Kidney (tissue), 13 donors: ENCODE measurements at regions not wholly inside any gene's neighbourhood (a gene's known extent, or its start where the extent isn't known, plus 50 kb on each side); places are given as distances from the start of the nearest gene placed in this dataset.

ENCODE experiments used
- DNase-seq, 5 donors: peaks; one replicate each; pipeline ENCODE4 v3.0.0-alpha.2; 2013 to 2020
- FAIRE-seq: peaks from 2 replicates; lab custom pipeline; 2012; peaks lifted over from hg19 to GRCh38; lab: Jason Lieb, UNC
- H3K27ac ChIP-seq, 2 donors: one replicate each; pipeline ENCODE4 v1.7.0; 2013; ENCODE audit warnings: low read depth in 2 of 2, low read length in 2 of 2, inconsistent platforms in 1 of 2
- H3K27me3 ChIP-seq: one replicate; pipeline ENCODE4 v1.7.1; 2013; ENCODE audit warnings: low read length, inconsistent platforms; ENCODE audit not compliant: control insufficient read depth, insufficient read depth
- H3K36me3 ChIP-seq, 3 donors: one replicate each; pipeline versions ENCODE4 v1.7.0 to v1.7.1; 2013; ENCODE audit warnings: low read length in 3 of 3, control low read depth in 1 of 3, inconsistent platforms in 1 of 3; ENCODE audit not compliant: insufficient read depth in 3 of 3, control insufficient read depth in 2 of 3
- H3K4me1 ChIP-seq, 3 donors: one replicate each; pipeline versions ENCODE4 v1.7.0 to v1.7.1; 2013; ENCODE audit warnings: low read length in 3 of 3, inconsistent platforms in 1 of 3, low read depth in 1 of 3; ENCODE audit not compliant: control insufficient read depth in 2 of 3, insufficient read depth in 2 of 3
- H3K4me3 ChIP-seq, 3 donors: one replicate each; pipeline versions ENCODE4 v1.7.0 to v1.8.1; 2013; ENCODE audit warnings: low read length in 3 of 3, control low read depth in 1 of 3, inconsistent platforms in 1 of 3
- H3K9ac ChIP-seq, 3 donors: one replicate each; pipeline versions ENCODE4 v1.7.0 to v1.7.1; 2013; ENCODE audit warnings: low read length in 3 of 3, control low read depth in 1 of 3, inconsistent platforms in 1 of 3
- H3K9me3 ChIP-seq, 3 donors: one replicate each; pipeline versions ENCODE4 v1.7.0 to v1.7.1; 2013; ENCODE audit warnings: low read length in 3 of 3, control low read depth in 1 of 3, inconsistent platforms in 1 of 3; ENCODE audit not compliant: control insufficient read depth in 2 of 3, insufficient read depth in 1 of 3
- intact Hi-C: fragments of 100-400 bp; cut with DNase I; formaldehyde crosslinking; loops from one replicate; pipeline ENCODE4 v1.11.1; 2022
- TF ChIP-seq, protein P1 (sequence below): IDR thresholded peaks from 3 replicates; pipeline ENCODE4 v1.5.1; 2012; ENCODE audit warnings: mild to moderate bottlenecking, moderate library complexity, borderline replicate concordance; ENCODE audit not compliant: insufficient read depth; ENCODE audit errors: extremely low read depth
- donor health status: control.
- donor health status: control.
- donor health status: control.
- donor health status: control.
- donor health status: control.
- donor health status: DM: yes; HTN: yes; CAD: no.
- donor health status: Normal renal cell carcinoma (clear cell type).

DNA sequence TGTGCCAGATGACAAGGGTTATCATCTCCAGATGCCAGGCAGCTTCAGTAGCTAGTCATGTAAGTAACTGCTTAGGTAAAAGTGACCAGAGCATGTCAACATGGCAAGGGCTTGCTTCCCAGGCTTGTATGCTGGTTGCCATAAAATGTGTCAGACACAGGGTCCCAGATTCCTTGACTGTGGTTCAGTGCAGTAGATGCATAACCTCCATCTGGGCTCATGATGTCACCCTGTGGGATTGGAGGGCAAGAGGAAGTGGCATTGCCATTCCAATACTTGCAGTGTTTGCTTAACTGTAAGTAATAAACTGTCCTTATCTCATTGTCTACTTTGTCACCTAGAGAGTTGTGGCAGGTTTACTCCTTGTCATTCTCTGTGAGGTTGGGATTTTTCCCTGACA is 226.8 kb downstream of the PCDH17 start:
- FAIRE-seq (no peak), DNase-seq (no peak)
- H3K4me1 ChIP-seq: no peaks in the 10 kb centered on the region
- H3K27ac ChIP-seq: no peak overlapping the region
- H3K36me3 ChIP-seq: no peaks in the 10 kb centered on the region
- no peaks in the 10 kb centered on the region for H3K9me3 ChIP-seq
- no peak overlapping the region for H3K9ac ChIP-seq
- TF ChIP-seq, protein P1, sequence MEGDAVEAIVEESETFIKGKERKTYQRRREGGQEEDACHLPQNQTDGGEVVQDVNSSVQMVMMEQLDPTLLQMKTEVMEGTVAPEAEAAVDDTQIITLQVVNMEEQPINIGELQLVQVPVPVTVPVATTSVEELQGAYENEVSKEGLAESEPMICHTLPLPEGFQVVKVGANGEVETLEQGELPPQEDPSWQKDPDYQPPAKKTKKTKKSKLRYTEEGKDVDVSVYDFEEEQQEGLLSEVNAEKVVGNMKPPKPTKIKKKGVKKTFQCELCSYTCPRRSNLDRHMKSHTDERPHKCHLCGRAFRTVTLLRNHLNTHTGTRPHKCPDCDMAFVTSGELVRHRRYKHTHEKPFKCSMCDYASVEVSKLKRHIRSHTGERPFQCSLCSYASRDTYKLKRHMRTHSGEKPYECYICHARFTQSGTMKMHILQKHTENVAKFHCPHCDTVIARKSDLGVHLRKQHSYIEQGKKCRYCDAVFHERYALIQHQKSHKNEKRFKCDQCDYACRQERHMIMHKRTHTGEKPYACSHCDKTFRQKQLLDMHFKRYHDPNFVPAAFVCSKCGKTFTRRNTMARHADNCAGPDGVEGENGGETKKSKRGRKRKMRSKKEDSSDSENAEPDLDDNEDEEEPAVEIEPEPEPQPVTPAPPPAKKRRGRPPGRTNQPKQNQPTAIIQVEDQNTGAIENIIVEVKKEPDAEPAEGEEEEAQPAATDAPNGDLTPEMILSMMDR: no peak
- intact Hi-C loops: no loop called here
- no peaks in the 10 kb centered on the region for H3K27me3 ChIP-seq
- no peak overlapping the region for H3K4me3 ChIP-seq

DNA sequence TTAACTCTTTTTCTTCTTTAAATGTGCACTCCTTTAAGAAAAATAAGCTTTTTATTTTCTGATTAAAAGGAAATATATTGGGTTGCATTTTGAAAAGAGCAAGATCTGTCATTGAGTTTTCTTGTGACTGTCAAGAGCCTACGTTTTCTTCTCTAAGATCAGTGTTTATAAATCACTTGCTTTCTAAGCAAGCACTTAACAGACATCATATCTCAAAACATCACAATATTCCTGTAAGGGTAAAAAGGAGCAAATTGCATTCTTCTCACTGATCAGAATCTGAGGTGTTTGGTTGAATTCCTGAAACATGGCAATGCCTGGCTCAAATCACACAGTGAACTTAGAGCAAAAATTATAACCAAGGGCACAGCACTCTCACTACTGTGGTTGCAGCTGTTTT is 231.3 kb downstream of the PCDH17 start:
- Histone ChIP-seq H3K4me3 (no peak overlapping the region), H3K9me3 (peaks cover 0 to 5% (median 0%) of the 10 kb centered on the region in 3 donors), H3K27ac (no peak overlapping the region), H3K27me3 (no peaks in the 10 kb centered on the region), H3K4me1 (no peaks in the 10 kb centered on the region), H3K9ac (no peak overlapping the region), H3K36me3 (no peaks in the 10 kb centered on the region)
- no peak for FAIRE-seq
- intact Hi-C loops: no loop called here
- DNase-seq: no peak
- TF ChIP-seq, protein P1: no peak

DNA sequence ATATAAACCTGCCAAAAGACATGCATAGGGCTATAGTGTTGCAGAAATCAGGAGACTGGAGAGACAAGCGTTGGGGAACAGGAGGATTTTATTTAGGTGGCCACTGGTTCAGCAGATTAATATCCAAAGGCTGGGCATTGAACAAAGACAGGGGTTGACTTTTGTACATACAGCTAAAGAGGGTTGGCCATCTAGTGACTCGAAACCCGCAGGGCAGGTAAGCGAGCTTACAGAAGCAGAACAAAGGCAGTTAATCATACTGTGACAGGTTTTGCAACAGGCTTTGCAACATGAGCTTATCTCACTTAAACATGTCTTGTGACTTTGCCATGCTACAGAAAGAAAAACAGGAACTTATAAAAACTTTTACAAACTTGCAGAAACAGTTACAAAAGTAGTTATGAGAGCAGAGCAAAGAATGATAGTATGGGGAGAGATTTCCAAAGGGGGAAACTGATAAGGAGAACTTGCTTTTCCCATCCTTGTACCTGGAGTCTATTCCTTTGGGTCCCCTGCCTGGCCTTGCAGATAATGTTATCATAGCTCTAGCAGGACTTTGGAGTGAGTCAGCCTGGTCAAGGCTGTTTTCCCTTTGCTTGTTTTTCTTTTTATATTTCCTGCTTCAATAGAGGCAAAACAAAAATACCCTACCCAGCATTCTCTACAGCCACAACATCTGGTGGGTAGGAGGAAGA is 234.2 kb downstream of the PCDH17 start:
- no peaks in the 10 kb centered on the region for H3K36me3 ChIP-seq
- H3K9ac ChIP-seq: no peak overlapping the region
- H3K27me3 ChIP-seq: no peaks in the 10 kb centered on the region
- TF ChIP-seq, protein P1: no peak
- FAIRE-seq: no peak
- no peaks in the 10 kb centered on the region for H3K4me1 ChIP-seq
- intact Hi-C loops: no loop called here
- no peak overlapping the region for H3K27ac ChIP-seq
- DNase-seq: no peak
- peaks cover 0 to 5% (median 0%) of the 10 kb centered on the region in 3 donors for H3K9me3 ChIP-seq
- no peak overlapping the region for H3K4me3 ChIP-seq

DNA sequence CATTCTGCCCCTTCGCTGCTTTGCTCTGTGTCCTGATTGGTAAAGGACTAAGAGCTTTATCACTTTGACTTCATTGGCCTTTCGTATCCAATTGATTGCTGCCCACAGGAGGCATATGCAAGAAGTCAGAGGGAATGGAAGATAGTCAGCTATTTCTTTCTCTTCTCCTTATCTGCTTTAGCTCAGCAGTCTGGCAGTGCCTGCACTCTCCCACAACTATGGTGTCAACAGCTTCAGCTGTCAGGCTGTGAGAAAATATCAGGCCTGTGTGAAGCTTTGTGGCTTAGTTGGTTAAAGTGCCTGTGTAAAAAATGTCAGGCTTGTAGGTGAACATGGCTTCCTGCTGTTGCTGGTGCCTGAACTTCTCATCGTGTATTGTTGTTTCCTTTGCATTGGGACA is 243.0 kb downstream of the PCDH17 start:
- H3K4me1 ChIP-seq: no peaks in the 10 kb centered on the region
- no peak overlapping the region for H3K4me3 ChIP-seq
- H3K9ac ChIP-seq: no peak overlapping the region
- H3K9me3 ChIP-seq: no peaks in the 10 kb centered on the region
- no peak overlapping the region for H3K27ac ChIP-seq
- TF ChIP-seq, protein P1: no peak
- H3K27me3 ChIP-seq: no peaks in the 10 kb centered on the region
- H3K36me3 ChIP-seq: no peaks in the 10 kb centered on the region
- no peak for DNase-seq
- no peak for FAIRE-seq
- intact Hi-C loops: no loop called here
